Midbrain (tissue), 1 donor: ENCODE measurements at regions not wholly inside any gene's neighbourhood (a gene's known extent, or its start where the extent isn't known, plus 50 kb on each side); places are given as distances from the start of the nearest gene placed in this dataset.

Source experiments
- DNase-seq: peaks from one replicate; lab custom pipeline; 2025; lab: John Stamatoyannopoulos, UW

- DNase-seq, result no peak
Observed at GRCh38 chr1:83770319-83770661, 228.6 kb downstream of the TTLL7 start.

- no peak for DNase-seq
Observed at GRCh38 chr1:83769594-83770318, 229.2 kb downstream of the TTLL7 start.

GRCh38 chr1:83769072-83769471, 229.9 kb downstream of the TTLL7 start:
- no peak for DNase-seq

GRCh38 chr1:83766241-83766691, 232.7 kb downstream of the TTLL7 start:
- no peak for DNase-seq

GRCh38 chr1:83765125-83765524, 233.8 kb downstream of the TTLL7 start:
- DNase-seq, result no peak

GRCh38 chr1:83764209-83764608, 234.7 kb downstream of the TTLL7 start:
- no peak for DNase-seq

- no peak for DNase-seq
Observed at GRCh38 chr1:83763361-83764095, 235.4 kb downstream of the TTLL7 start.

- no peak for DNase-seq
Observed at GRCh38 chr1:83762416-83762815, 236.5 kb downstream of the TTLL7 start.

- DNase-seq, result no peak
Observed at GRCh38 chr1:83762039-83762365, 236.9 kb downstream of the TTLL7 start.

GRCh38 chr1:83761167-83762038, 237.5 kb downstream of the TTLL7 start:
- no peak for DNase-seq

- DNase-seq, result no peak
Observed at GRCh38 chr1:83760226-83761021, 238.5 kb downstream of the TTLL7 start.

GRCh38 chr1:83756984-83757717, 241.8 kb downstream of the TTLL7 start:
- DNase-seq, result no peak

- no peak for DNase-seq
Observed at GRCh38 chr1:83751602-83752001, 247.3 kb downstream of the TTLL7 start.

GRCh38 chr1:83750201-83750600, 248.7 kb downstream of the TTLL7 start:
- DNase-seq, result no peak

- DNase-seq, result no peak
Observed at GRCh38 chr1:83747853-83748482, 251.0 kb downstream of the TTLL7 start.

GRCh38 chr1:83746234-83746633, 252.7 kb downstream of the TTLL7 start:
- DNase-seq, result no peak

- no peak for DNase-seq
Observed at GRCh38 chr1:83742446-83742845, 256.5 kb downstream of the TTLL7 start.

- no peak for DNase-seq
Observed at GRCh38 chr1:83741770-83742169, 257.2 kb downstream of the TTLL7 start.

GRCh38 chr1:83741348-83741747, 257.6 kb downstream of the TTLL7 start:
- no peak for DNase-seq

- DNase-seq, result no peak
Observed at GRCh38 chr1:83735526-83735925, 263.4 kb downstream of the TTLL7 start.

- DNase-seq, result no peak
Observed at GRCh38 chr1:83734420-83734819, 264.5 kb downstream of the TTLL7 start.
